HepG2 (cell line): ENCODE measurements at regions not wholly inside any gene's neighbourhood (a gene's known extent, or its start where the extent isn't known, plus 50 kb on each side); places are given as distances from the start of the nearest gene placed in this dataset.

Experiments
- CENPX ChIP-seq: sonication (generic); formaldehyde crosslinking; IDR thresholded peaks from 2 replicates; pipeline ENCODE4 v1.9.0; 2021; ENCODE audit warnings: mild to moderate bottlenecking, missing genetic modification reagents, moderate library complexity
- CREB1 ChIP-seq, 2 experiments: fragments of 450-650 bp in 1 of 2; IDR thresholded peaks; 2 replicates each; pipeline ENCODE4 v1.6.1; 2016 to 2017; ENCODE audit warnings: control low read depth in 1 of 2, mild to moderate bottlenecking in 1 of 2, missing compliant biosample characterization in 1 of 2, missing genetic modification characterization in 1 of 2
- GZF1 ChIP-seq: sonication (generic); formaldehyde crosslinking; IDR thresholded peaks from 2 replicates; pipeline ENCODE4 v1.5.1; 2020; ENCODE audit warnings: mild to moderate bottlenecking, missing genetic modification reagents
- HNRNPH1 ChIP-seq: fragments of 200-400 bp; formaldehyde crosslinking; optimal IDR thresholded peaks from 2 replicates; pipeline ENCODE3; 2017; ENCODE audit warnings: mild to moderate bottlenecking, low read depth, low read length
- HNRNPK ChIP-seq: fragments of 200-400 bp; formaldehyde crosslinking; IDR thresholded peaks from 2 replicates; pipeline ENCODE4 v1.6.1; 2018; ENCODE audit warnings: low read length, low read depth, moderate library complexity, mild to moderate bottlenecking; ENCODE audit not compliant: poor library complexity, severe bottlenecking
- IRF2 ChIP-seq: IDR thresholded peaks from 2 replicates; pipeline ENCODE4 v1.6.1; 2018; ENCODE audit warnings: missing genetic modification reagents, missing compliant biosample characterization
- NFRKB ChIP-seq: fragments of 450-650 bp; IDR thresholded peaks from 2 replicates; pipeline ENCODE4 v1.6.1; 2017
- ONECUT2 ChIP-seq: sonication (generic); formaldehyde crosslinking; IDR thresholded peaks from 2 replicates; pipeline ENCODE4 v1.4.0; 2020; ENCODE audit warnings: missing genetic modification reagents
- PCBP2 ChIP-seq: fragments of 200-400 bp; formaldehyde crosslinking; optimal IDR thresholded peaks from 2 replicates; pipeline ENCODE3; 2018; ENCODE audit warnings: low read length, low read depth; ENCODE audit not compliant: poor library complexity, severe bottlenecking
- PITX1 ChIP-seq: sonication (generic); formaldehyde crosslinking; IDR thresholded peaks from 2 replicates; pipeline ENCODE4 v1.5.1; 2020; ENCODE audit warnings: mild to moderate bottlenecking, missing genetic modification reagents
- TEAD2 ChIP-seq: sonication (generic); formaldehyde crosslinking; IDR thresholded peaks from 2 replicates; pipeline ENCODE4 v1.9.0; 2021; ENCODE audit warnings: missing genetic modification reagents
- ZNF124 ChIP-seq: sonication (generic); formaldehyde crosslinking; IDR thresholded peaks from 2 replicates; pipeline ENCODE4 v1.4.0; 2020; ENCODE audit warnings: missing genetic modification reagents
- ZNF234 ChIP-seq: sonication (generic); formaldehyde crosslinking; conservative IDR thresholded peaks from 2 replicates; pipeline ENCODE4 v1.5.1; 2020; ENCODE audit warnings: mild to moderate bottlenecking, missing genetic modification reagents
- ZNF569 ChIP-seq: sonication (generic); formaldehyde crosslinking; IDR thresholded peaks from 2 replicates; pipeline ENCODE4 v1.5.0; 2020; ENCODE audit warnings: mild to moderate bottlenecking, missing genetic modification reagents, moderate library complexity, borderline replicate concordance
- ZSCAN25 ChIP-seq: sonication (generic); formaldehyde crosslinking; IDR thresholded peaks from 2 replicates; pipeline ENCODE4 v1.8.0; 2022; ENCODE audit warnings: mild to moderate bottlenecking, missing genetic modification reagents
- TF ChIP-seq, protein P1 (sequence below): sonication (generic); formaldehyde crosslinking; IDR thresholded peaks from 2 replicates; pipeline ENCODE4 v1.4.0; 2020; ENCODE audit warnings: missing genetic modification reagents, low read depth, mild to moderate bottlenecking, borderline replicate concordance
- TF ChIP-seq, protein P2 (sequence below): fragments of 450-650 bp; IDR thresholded peaks from 2 replicates; pipeline ENCODE4 v1.6.1; 2017; ENCODE audit warnings: mild to moderate bottlenecking
- TF ChIP-seq, protein P3 (sequence below): sonication (generic); formaldehyde crosslinking; IDR thresholded peaks from 2 replicates; pipeline ENCODE4 v1.4.0; 2020; ENCODE audit warnings: mild to moderate bottlenecking, missing genetic modification reagents

DNA sequence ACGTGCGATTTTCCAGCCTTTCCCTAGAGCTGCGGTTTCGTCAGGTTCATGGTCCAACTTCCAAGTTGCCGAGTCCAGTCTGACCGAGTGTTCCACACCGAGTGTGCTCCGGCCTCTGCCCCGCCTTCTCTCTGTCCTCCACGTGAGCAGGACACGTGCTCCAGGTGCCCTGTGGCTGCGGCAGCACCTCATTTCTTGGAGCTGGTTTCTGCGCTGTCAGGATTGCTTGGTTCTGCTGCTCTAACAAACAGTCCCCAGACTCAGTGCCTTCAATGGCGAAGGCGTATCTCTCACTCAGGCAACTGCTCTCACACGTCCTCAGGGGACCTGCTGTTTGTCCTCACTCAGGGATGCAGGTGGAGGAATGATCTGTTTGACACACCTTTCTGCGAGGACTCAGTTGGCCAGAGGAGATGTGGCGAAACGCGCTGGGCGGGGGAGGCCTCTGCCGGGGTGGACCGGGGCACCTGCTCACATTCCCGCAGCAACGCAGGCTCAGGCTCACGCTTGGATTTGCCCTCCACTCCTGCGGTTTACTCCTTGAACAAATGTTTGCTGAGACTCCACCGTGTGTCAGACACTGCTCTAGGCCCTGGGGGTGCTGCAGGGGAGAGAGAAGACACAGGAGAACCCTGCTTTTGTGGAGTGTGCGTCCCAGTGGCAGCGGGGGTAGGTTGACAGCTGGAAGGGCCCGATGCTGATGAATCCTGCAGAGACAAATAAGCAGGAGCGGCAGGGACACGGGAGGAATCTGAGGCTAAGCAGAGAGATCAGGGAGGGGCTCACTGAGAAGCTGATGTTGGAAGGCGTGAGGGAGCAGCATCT lies 63.4 kb upstream of the FBRSL1 start (continued):
- TF ChIP-seq PCBP2: no peak
- peak; percentile 70 for TF ChIP-seq PITX1 (CRISPR knock-in tag)
- TF ChIP-seq TEAD2 (CRISPR knock-in tag): no peak
- no peak for TF ChIP-seq HNRNPK
- no peak for TF ChIP-seq HNRNPH1
- TF ChIP-seq, protein P1, sequence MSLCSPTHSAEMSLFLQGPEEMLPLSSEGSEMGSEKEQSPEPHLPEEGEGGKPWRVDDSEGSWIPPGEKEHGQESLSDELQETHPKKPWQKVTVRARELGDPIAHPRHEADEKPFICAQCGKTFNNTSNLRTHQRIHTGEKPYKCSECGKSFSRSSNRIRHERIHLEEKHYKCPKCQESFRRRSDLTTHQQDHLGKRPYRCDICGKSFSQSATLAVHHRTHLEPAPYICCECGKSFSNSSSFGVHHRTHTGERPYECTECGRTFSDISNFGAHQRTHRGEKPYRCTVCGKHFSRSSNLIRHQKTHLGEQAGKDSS (CRISPR knock-in tag): peak; percentile 68; the same call in 1 of the 2 replicates
- TF ChIP-seq, protein P2, sequence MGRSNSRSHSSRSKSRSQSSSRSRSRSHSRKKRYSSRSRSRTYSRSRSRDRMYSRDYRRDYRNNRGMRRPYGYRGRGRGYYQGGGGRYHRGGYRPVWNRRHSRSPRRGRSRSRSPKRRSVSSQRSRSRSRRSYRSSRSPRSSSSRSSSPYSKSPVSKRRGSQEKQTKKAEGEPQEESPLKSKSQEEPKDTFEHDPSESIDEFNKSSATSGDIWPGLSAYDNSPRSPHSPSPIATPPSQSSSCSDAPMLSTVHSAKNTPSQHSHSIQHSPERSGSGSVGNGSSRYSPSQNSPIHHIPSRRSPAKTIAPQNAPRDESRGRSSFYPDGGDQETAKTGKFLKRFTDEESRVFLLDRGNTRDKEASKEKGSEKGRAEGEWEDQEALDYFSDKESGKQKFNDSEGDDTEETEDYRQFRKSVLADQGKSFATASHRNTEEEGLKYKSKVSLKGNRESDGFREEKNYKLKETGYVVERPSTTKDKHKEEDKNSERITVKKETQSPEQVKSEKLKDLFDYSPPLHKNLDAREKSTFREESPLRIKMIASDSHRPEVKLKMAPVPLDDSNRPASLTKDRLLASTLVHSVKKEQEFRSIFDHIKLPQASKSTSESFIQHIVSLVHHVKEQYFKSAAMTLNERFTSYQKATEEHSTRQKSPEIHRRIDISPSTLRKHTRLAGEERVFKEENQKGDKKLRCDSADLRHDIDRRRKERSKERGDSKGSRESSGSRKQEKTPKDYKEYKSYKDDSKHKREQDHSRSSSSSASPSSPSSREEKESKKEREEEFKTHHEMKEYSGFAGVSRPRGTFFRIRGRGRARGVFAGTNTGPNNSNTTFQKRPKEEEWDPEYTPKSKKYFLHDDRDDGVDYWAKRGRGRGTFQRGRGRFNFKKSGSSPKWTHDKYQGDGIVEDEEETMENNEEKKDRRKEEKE: no peak
- no peak for TF ChIP-seq ZNF234 (CRISPR knock-in tag)
- 0 out of 2 replicates have a peak, but pooled peaks have one; percentile 42 for TF ChIP-seq IRF2
- TF ChIP-seq GZF1 (CRISPR knock-in tag): peak; percentile 87; the same call in 1 of the 2 replicates
- TF ChIP-seq CREB1 (IDR thresholded peaks at IDR 0.05): no peak
- peak; percentile 36; the same call in 1 of the 2 replicates for TF ChIP-seq CREB1 (CRISPR knock-in tag; IDR thresholded peaks at IDR 0.05)
- no peak for TF ChIP-seq NFRKB
- peak; percentile 74; the same call in 1 of the 2 replicates for TF ChIP-seq ZNF124 (CRISPR knock-in tag)
- TF ChIP-seq, protein P3, sequence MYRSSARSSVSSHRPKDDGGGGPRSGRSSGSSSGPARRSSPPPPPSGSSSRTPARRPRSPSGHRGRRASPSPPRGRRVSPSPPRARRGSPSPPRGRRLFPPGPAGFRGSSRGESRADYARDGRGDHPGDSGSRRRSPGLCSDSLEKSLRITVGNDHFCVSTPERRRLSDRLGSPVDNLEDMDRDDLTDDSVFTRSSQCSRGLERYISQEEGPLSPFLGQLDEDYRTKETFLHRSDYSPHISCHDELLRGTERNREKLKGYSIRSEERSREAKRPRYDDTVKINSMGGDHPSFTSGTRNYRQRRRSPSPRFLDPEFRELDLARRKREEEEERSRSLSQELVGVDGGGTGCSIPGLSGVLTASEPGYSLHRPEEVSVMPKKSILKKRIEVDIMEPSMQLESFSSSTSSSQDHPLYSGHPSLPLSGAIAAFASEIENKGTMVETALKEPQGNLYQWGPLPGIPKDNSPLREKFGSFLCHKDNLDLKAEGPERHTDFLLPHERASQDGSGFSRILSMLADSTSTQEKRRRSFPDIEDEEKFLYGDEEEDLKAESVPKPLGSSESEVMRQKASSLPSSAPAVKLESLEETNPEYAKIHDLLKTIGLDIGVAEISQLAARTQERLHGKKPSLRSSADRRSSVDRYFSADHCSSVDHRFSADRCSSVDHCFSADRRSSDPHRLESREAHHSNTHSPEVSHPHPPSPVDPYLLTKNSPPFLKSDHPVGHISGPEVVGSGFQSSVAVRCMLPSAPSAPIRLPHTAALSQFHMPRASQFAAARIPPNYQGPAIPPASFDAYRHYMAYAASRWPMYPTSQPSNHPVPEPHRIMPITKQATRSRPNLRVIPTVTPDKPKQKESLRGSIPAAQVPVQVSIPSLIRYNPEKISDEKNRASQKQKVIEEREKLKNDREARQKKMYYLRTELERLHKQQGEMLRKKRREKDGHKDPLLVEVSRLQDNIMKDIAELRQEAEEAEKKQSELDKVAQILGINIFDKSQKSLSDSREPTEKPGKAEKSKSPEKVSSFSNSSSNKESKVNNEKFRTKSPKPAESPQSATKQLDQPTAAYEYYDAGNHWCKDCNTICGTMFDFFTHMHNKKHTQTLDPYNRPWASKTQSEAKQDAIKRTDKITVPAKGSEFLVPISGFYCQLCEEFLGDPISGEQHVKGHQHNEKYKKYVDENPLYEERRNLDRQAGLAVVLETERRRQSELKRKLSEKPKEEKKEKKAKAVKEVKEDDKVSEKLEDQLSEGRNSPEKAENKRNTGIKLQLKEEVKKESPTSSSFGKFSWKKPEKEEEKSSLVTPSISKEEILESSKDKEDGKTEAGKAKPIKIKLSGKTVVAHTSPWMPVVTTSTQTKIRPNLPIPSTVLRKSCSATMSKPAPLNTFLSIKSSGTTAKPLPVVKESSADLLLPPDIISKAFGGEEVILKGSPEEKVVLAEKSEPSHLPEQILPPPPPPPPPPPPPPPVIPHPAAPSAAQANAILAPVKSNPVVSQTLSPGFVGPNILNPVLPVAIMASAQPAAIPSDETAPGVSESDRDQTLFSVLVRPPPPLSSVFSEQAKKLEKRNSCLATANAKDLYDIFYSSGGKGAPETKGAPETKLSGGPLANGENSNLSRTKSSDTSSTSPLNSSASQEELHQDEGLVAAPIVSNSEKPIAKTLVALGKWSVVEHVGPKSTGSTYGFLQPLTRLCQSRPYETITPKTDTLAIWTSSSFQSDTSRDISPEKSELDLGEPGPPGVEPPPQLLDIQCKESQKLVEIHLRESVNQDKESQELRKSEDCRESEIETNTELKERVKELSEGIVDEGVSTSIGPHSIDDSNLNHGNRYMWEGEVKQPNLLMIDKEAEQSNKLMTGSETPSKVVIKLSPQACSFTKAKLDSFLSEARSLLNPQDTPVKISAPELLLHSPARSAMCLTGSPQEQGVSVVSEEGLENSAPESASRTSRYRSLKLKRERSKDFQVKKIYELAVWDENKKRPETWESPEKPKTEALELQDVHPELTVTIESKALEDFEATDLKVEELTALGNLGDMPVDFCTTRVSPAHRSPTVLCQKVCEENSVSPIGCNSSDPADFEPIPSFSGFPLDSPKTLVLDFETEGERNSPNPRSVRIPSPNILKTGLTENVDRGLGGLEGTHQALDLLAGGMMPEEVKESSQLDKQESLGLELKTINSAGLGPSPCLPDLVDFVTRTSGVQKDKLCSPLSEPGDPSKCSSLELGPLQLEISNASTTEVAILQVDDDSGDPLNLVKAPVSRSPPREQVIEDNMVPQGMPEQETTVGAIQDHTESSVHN (CRISPR knock-in tag): peak; percentile 85; the same call in 1 of the 2 replicates
- TF ChIP-seq ZNF569 (CRISPR knock-in tag): no peak
- no peak for TF ChIP-seq CENPX (CRISPR knock-in tag)
- TF ChIP-seq ONECUT2: no peak
- TF ChIP-seq ZSCAN25 (CRISPR knock-in tag): peak; percentile 60; the same call in 1 of the 2 replicates
